OCI-LY7 (cell line): ENCODE measurements at regions not wholly inside any gene's neighbourhood (a gene's known extent, or its start where the extent isn't known, plus 50 kb on each side); places are given as distances from the start of the nearest gene placed in this dataset.
"Not testable (repeated sequence)": the region's sequence is repeated elsewhere in the genome, so short reads cannot be mapped to it uniquely, and the experiment has no call there.

ENCODE experiments used
- BruUV-seq: library from RNA; stranded (reverse); fragments of 400-500 nt; replicated peaks from 2 replicates; lab custom pipeline; 2021; lab: Mats Ljungman, UMichigan
- CTCF ChIA-PET: fragments of 300-600 bp; sonication (Branson Sonifier 250); formaldehyde crosslinking; loops from one replicate; lab custom pipeline; 2022; ENCODE audit warnings: antibody characterized with exemption; ENCODE audit not compliant: unreplicated experiment; lab: Charles Lee
- POLR2A ChIA-PET: fragments of 300-600 bp; sonication (Branson Sonifier 250); formaldehyde crosslinking; loops from one replicate; lab custom pipeline; 2022; ENCODE audit warnings: antibody characterized with exemption; lab: Charles Lee
- DNase-seq: peaks from one replicate; pipeline ENCODE4 v3.0.0-alpha.2; 2015; ENCODE audit warnings: low spot score
- H2AFZ ChIP-seq: fragments of 200-600 bp; sonication (generic), shearing (Covaris generic); 2 replicates; pipeline ENCODE4 v1.6.1; 2014; ENCODE audit warnings: mild to moderate bottlenecking, antibody characterized with exemption, low read length, moderate library complexity
- H3K27ac ChIP-seq: fragments of 200-600 bp; sonication (generic); 2 replicates; pipeline ENCODE4 v1.5.1; 2014; ENCODE audit warnings: mixed run types, low read depth, mild to moderate bottlenecking, moderate library complexity, low read length, inconsistent platforms; ENCODE audit not compliant: poor library complexity, severe bottlenecking
- H3K36me3 ChIP-seq: fragments of 200-600 bp; sonication (generic); 2 replicates; pipeline ENCODE4 v1.6.1; 2014; ENCODE audit warnings: mild to moderate bottlenecking, antibody characterized with exemption, low read length, moderate library complexity, mixed read lengths; ENCODE audit not compliant: insufficient read depth
- H3K4me1 ChIP-seq: fragments of 200-600 bp; sonication (generic); 2 replicates; pipeline ENCODE4 v1.5.1; 2014; ENCODE audit warnings: mild to moderate bottlenecking, low read length; ENCODE audit not compliant: insufficient read depth, poor library complexity, severe bottlenecking
- H3K4me2 ChIP-seq: fragments of 200-600 bp; sonication (generic); 2 replicates; pipeline ENCODE4 v1.6.1; 2014; ENCODE audit warnings: mild to moderate bottlenecking, low read length
- H3K4me3 ChIP-seq: fragments of 200-600 bp; sonication (generic); 2 replicates; pipeline ENCODE4 v1.5.1; 2014; ENCODE audit warnings: mild to moderate bottlenecking, low read depth, low read length; ENCODE audit not compliant: poor library complexity, severe bottlenecking
- H3K79me2 ChIP-seq: fragments of 200-600 bp; sonication (generic); 2 replicates; pipeline ENCODE4 v1.6.1; 2016; ENCODE audit warnings: low read depth, mild to moderate bottlenecking, low read length, moderate library complexity, mixed read lengths; ENCODE audit not compliant: insufficient read depth
- H3K9me2 ChIP-seq: fragments of 200-600 bp; sonication (generic); 2 replicates; pipeline ENCODE4 v1.6.1; 2016; ENCODE audit warnings: mild to moderate bottlenecking, low read length, mixed read lengths; ENCODE audit not compliant: insufficient read depth
- H3K9me3 ChIP-seq: fragments of 200-600 bp; sonication (generic); 2 replicates; pipeline ENCODE4 v1.6.1; 2014; ENCODE audit warnings: mild to moderate bottlenecking, mixed run types, low read length, mixed read lengths
- H4K20me1 ChIP-seq: fragments of 200-600 bp; sonication (generic); 2 replicates; pipeline ENCODE4 v1.6.1; 2014; ENCODE audit warnings: mild to moderate bottlenecking, antibody characterized with exemption, low read length, moderate library complexity, mixed read lengths; ENCODE audit not compliant: insufficient read depth
- intact Hi-C: fragments of 100-400 bp; cut with micrococcal nuclease; formaldehyde crosslinking; loops from one replicate; pipeline ENCODE4 v1.10.0; 2022; ENCODE audit not compliant: unreplicated experiment

GRCh38 chr20:30712861-30713260, 544.6 kb upstream of the DEFB115 start:
- CTCF ChIA-PET, H3K79me2 ChIP-seq, H3K4me3 ChIP-seq, H3K9me2 ChIP-seq, H3K4me1 ChIP-seq, H3K27ac ChIP-seq, BruUV-seq, H3K9me3 ChIP-seq, intact Hi-C loops, H4K20me1 ChIP-seq, H3K36me3 ChIP-seq, H3K4me2 ChIP-seq, H2AFZ ChIP-seq, DNase-seq: not testable (repeated sequence)
- POLR2A ChIA-PET = interaction anchor here (0.6 kb wide), 1 partner anchor 21 kb away, joined by 3 read pairs; no protein-coding TSS in a partner anchor

DNA sequence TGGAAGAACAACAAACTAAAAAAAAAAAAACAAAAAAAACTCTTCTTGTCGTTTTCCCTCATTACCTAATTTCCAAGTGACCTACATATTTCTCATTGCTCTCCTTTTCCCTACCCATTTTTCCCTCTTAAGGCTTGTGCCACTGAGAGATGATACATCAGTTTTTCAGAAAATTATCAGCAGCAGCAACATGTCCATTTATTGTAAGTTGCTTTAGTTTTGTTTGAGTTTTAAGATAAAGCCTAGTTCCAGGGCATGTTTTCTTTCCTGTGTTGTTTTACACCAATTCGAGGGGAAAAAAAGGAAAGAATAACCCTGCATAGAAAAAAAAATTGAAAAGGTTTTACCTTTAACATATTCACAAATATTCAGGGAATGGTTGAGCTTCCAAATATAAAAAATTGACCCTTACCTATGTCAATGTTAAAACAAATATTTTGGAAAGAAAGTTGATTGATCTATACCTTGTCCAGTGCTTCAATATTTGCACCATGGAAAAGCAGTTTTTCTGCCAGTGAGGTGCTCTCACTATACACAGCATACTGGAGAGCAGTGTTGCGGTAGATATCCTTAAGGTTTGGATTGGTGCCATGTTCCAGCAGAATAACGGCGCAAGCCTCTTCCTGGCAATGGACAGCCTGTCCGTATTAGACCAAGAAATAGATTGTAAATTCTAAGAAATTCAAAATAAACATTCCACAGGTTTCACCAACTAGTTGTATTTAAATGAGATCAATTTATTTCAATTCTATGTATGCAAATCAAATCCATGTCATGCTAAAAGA, 537.9 kb upstream of the DEFB115 start:
- H3K4me2 ChIP-seq, H3K9me3 ChIP-seq, POLR2A ChIA-PET, BruUV-seq, intact Hi-C loops, DNase-seq, CTCF ChIA-PET, H3K9me2 ChIP-seq, H3K4me1 ChIP-seq, H4K20me1 ChIP-seq, H3K27ac ChIP-seq, H3K79me2 ChIP-seq, H3K4me3 ChIP-seq, H2AFZ ChIP-seq, H3K36me3 ChIP-seq: not testable (repeated sequence)

DNA sequence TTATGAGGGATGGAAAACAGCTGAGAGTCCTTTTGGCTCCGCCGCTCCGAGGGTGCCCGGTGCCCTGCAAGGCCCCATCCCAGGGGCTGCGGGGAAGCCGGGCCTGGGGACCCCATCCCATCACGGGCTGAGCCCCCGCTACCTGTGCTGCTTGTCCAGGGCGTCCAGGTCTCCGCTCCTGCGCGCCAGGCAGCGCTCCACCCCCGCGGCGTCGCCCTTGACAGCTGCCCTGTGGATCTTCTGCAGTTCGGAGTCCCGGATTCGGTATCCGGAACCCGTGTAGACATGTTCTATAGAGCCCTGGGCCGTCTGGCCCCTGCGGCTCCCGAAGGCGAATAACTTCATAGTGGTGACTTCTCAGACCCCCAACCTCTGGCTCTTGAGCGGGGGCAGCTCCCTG, 534.0 kb upstream of the DEFB115 start:
- H3K4me3 ChIP-seq, H4K20me1 ChIP-seq, intact Hi-C loops, H2AFZ ChIP-seq, BruUV-seq, H3K27ac ChIP-seq, DNase-seq, H3K79me2 ChIP-seq, POLR2A ChIA-PET, H3K9me2 ChIP-seq, H3K36me3 ChIP-seq, CTCF ChIA-PET, H3K9me3 ChIP-seq, H3K4me2 ChIP-seq, H3K4me1 ChIP-seq: not testable (repeated sequence)

GRCh38 chr20:30723934-30724687, 533.4 kb upstream of the DEFB115 start:
- BruUV-seq, DNase-seq, H3K9me3 ChIP-seq, POLR2A ChIA-PET, CTCF ChIA-PET, H3K27ac ChIP-seq, H3K9me2 ChIP-seq, H3K4me2 ChIP-seq, H4K20me1 ChIP-seq, H3K4me3 ChIP-seq, H2AFZ ChIP-seq, intact Hi-C loops, H3K4me1 ChIP-seq, H3K79me2 ChIP-seq, H3K36me3 ChIP-seq: not testable (repeated sequence)

- intact Hi-C loops, BruUV-seq, H4K20me1 ChIP-seq, H3K9me3 ChIP-seq, H3K4me3 ChIP-seq, POLR2A ChIA-PET, DNase-seq, CTCF ChIA-PET, H3K4me2 ChIP-seq, H3K4me1 ChIP-seq, H3K79me2 ChIP-seq, H3K36me3 ChIP-seq, H2AFZ ChIP-seq, H3K9me2 ChIP-seq, H3K27ac ChIP-seq: not testable (repeated sequence)
These were observed 532.8 kb upstream of the DEFB115 start for GRCh38 chr20:30724688-30725074.

DNA sequence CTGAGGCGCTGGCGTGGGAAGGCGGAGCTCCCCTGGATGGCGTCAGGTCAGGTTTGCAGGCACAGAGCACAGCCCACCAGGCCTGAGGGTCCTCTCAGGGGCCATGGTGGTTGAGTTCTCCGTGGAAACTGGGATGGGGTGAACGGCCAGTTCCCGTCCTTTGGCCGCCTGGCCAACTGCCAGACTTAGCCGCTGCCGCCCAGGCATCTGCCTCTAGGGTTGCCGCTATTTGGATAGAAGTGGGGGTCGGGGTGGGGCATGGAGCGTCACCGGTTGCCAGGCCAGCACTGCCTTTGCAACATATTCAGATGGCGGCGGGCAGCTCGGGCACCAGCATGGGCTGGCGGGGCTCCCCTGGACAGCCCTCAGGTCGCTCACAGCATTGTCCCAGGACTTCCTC, 532.3 kb upstream of the DEFB115 start:
- H3K9me3 ChIP-seq, POLR2A ChIA-PET, H4K20me1 ChIP-seq, CTCF ChIA-PET, intact Hi-C loops, H3K36me3 ChIP-seq, H3K4me1 ChIP-seq, H3K27ac ChIP-seq, DNase-seq, H2AFZ ChIP-seq, H3K4me3 ChIP-seq, BruUV-seq, H3K4me2 ChIP-seq, H3K9me2 ChIP-seq, H3K79me2 ChIP-seq: not testable (repeated sequence)
